ENCODE measurements at regions not wholly inside any gene's neighbourhood (a gene's known extent, or its start where the extent isn't known, plus 50 kb on each side); places are given as distances from the start of the nearest gene placed in this dataset.

DNA sequence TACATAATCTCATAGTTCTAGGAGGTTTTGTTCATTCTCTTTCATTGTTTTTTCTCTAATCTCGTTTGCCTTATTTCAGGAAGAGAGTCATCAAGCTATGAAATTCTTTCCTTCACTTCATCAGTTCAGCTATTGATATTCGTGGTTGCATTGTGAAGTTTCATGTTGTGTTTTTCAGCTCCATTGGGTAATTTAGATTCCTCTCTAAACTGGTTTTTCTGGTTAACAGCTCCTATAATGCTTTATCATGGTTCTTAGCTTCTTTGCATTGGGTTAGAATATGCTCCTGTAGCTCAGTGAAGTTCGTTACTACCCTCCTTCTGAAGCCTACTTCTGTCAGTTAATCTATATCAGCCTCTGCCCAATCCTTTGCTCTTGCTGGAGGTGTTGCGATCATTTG lies 69.4 kb upstream of the CD96 start:
- DNase-seq (ENCODE audit: low spot score), result no peak

DNA sequence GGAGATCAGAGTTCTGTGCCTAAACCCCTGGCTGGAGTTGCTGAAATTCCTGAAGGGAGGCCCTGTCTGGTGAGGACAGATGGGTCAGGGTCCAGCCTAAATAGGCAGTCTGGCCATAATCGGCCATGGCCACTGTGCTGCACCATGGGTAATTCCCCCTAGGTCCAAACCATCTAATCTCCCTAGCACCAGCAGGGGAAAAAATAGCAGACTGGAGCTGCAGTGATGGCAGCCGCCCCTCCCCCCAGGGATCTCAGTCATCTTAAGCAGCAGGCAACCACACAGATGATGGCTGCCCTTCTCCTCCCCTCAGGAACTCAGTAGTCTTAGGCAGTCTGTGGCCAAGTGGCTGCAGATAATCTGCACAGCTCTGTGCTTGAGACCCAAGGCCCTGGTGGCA lies 68.4 kb upstream of the CD96 start:
- peak; percentile 33 for DNase-seq (ENCODE audit: low spot score)

GRCh38 chr3:111476701-111477100 lies 65.3 kb upstream of the CD96 start:
- DNase-seq (ENCODE audit: low spot score), result no peak

GRCh38 chr3:111480091-111480490 lies 61.9 kb upstream of the CD96 start:
- no peak for DNase-seq (ENCODE audit: low spot score)

DNA sequence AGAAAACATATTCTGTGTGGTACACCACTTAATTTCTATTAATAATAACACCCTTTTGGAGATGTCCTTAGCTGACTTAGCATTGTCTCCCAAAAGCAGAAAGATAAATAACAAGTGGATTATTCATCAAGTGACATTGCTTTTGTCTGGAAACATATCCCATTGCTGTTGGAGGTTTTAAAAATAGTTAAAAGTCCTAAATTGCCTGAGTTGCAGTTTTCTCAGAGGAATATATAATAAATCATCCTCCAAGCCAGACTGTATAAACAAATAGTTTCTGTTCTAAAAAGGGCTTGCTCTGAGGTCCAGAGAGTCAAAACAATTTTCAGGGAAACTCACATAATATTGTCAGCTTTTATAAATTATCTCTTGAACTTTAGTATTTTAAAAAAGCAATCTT lies 60.4 kb upstream of the CD96 start:
- no peak for DNase-seq (ENCODE audit: low spot score)

GRCh38 chr3:111482574-111482973 lies 59.4 kb upstream of the CD96 start:
- DNase-seq (ENCODE audit: low spot score), result no peak

- no peak for DNase-seq (ENCODE audit: low spot score)
These were observed 56.9 kb upstream of the CD96 start for GRCh38 chr3:111485086-111485485.

All from H4 (cell line).